T-helper 2 cell (primary cell): ENCODE measurements at regions not wholly inside any gene's neighbourhood (a gene's known extent, or its start where the extent isn't known, plus 50 kb on each side); places are given as distances from the start of the nearest gene placed in this dataset.

ENCODE experiments used
- DNase-seq, 5 experiments: peaks; one replicate each; pipeline versions ENCODE4 v3.0.0 to v3.0.0-alpha.2; 2012 to 2022

GRCh38 chrX:149274516-149275105, 230.5 kb downstream of the IDS start:
- DNase-seq: no peak

GRCh38 chrX:149272690-149273463, 232.2 kb downstream of the IDS start:
- DNase-seq: no peak

- peak in 1 of 5 experiments; percentile 4 for DNase-seq
Observed at GRCh38 chrX:149267878-149268813, 237.0 kb downstream of the IDS start.

GRCh38 chrX:149262086-149262485, 243.0 kb downstream of the IDS start:
- no peak for DNase-seq

- no peak for DNase-seq
Observed at GRCh38 chrX:149259241-149259640, 245.9 kb downstream of the IDS start.

GRCh38 chrX:149255860-149256259, 249.2 kb downstream of the IDS start:
- DNase-seq: no peak

- DNase-seq: no peak
Observed at GRCh38 chrX:149248073-149248625, 257.0 kb downstream of the IDS start.

GRCh38 chrX:149230689-149231088, 274.4 kb downstream of the IDS start:
- no peak for DNase-seq

GRCh38 chrX:149223854-149224253, 281.3 kb downstream of the IDS start:
- DNase-seq: no peak

GRCh38 chrX:149222040-149222439, 283.1 kb downstream of the IDS start:
- DNase-seq: no peak

- no peak for DNase-seq
Observed at GRCh38 chrX:149221230-149221629, 283.9 kb downstream of the IDS start.

GRCh38 chrX:149213264-149213663, 291.8 kb downstream of the IDS start:
- DNase-seq: no peak

- no peak for DNase-seq
Observed at GRCh38 chrX:149208307-149208706, 296.8 kb downstream of the IDS start.

GRCh38 chrX:149207518-149207917, 297.6 kb downstream of the IDS start:
- DNase-seq: no peak

GRCh38 chrX:149205937-149206336, 299.2 kb downstream of the IDS start:
- no peak for DNase-seq

- DNase-seq: no peak
Observed at GRCh38 chrX:149205081-149205480, 300.0 kb downstream of the IDS start.

- DNase-seq: no peak
Observed at GRCh38 chrX:149199734-149200133, 305.4 kb downstream of the IDS start.

GRCh38 chrX:149198980-149199732, 305.9 kb downstream of the IDS start:
- DNase-seq: no peak

- DNase-seq: no peak
Observed at GRCh38 chrX:149185087-149185486, 320.0 kb downstream of the IDS start.

GRCh38 chrX:149161435-149162088, 343.5 kb downstream of the IDS start:
- no peak for DNase-seq

- no peak for DNase-seq
Observed at GRCh38 chrX:149157976-149158375, 347.1 kb downstream of the IDS start.

- no peak for DNase-seq
Observed at GRCh38 chrX:149152941-149153340, 352.2 kb downstream of the IDS start.
